ENCODE measurements at regions not wholly inside any gene's neighbourhood (a gene's known extent, or its start where the extent isn't known, plus 50 kb on each side); places are given as distances from the start of the nearest gene placed in this dataset.

- no peak for DNase-seq
Observed at GRCh38 chr13:22703601-22704209, 477.1 kb upstream of the SGCG start.

DNA sequence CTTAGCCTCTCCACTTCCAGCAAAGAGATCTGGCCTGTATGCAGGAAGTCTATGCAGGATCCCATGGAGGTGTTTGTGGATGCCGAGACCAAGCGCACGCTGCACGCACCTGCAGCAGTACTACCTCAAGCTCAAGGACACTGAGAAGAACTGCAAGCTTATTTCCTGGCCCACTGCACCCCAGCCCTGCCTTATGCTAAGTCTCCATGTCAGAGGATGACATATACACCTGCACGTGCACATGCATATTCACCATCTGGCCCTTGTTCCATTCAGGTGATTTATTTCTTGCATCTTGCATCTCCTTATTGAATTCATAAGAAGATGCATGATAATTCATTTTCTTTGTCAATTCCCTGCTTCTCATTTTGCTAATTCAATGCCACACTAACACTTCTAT is 472.8 kb upstream of the SGCG start:
- no peak for DNase-seq

- DNase-seq, result no peak
Observed at GRCh38 chr13:22717036-22717435, 463.7 kb upstream of the SGCG start.

DNA sequence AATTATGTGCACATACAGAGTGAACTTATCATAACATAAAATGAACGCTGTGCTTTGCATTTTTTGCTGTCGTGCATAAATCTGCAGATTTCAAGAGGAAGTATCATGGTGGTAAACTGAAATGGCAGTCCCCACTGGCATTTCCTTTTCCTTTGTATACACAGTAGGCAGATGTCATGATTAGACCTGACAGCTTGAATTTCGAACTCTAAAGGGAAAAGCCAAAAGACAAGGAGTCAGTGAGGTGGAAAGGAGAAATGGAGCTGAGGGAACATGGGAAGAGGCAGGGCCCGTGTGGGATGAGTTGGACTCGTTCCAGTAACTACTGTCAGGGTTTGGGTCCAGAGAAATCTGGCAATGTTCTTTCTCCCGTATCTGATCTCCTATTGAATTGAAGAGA is 454.1 kb upstream of the SGCG start:
- DNase-seq, result no peak

- DNase-seq, result no peak
Observed at GRCh38 chr13:22735011-22735995, 445.5 kb upstream of the SGCG start.

- no peak for DNase-seq
Observed at GRCh38 chr13:22736084-22736767, 444.6 kb upstream of the SGCG start.

DNA sequence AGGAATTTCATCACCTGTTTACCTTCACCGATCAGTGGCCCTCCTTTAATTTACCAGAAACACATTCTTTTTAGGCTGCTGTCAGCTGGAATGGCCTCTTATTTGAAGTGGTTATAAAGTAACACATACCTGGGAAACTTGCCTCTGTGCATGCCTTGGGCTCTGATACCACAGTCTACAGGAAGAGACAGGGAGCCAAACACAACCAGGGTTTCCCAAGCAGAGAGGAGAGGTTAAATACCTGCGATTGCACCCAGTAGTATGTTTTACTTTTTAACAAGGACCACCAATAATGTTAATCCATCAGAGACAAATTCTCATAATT is 444.0 kb upstream of the SGCG start:
- DNase-seq, result no peak

DNA sequence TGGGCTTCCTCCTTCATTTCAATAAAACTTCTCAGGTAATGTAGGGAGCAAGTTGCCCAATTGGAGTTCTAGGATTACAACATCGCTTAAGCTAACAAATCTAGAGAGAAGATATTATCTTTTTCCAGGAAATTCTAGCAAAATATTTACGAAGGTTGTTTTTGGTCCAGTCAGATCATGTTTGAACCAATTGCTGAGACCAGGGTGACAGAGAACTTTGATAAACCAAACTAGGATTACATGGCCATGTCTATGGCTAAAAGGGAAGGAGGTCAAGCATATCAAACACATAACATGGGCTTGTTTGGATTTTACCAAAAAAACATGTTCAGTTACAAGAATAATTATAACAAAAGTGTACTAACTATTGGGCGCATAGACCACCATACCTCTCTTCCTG is 442.4 kb upstream of the SGCG start:
- no peak for DNase-seq

GRCh38 chr13:22740264-22740663 is 440.5 kb upstream of the SGCG start:
- DNase-seq, result no peak

DNA sequence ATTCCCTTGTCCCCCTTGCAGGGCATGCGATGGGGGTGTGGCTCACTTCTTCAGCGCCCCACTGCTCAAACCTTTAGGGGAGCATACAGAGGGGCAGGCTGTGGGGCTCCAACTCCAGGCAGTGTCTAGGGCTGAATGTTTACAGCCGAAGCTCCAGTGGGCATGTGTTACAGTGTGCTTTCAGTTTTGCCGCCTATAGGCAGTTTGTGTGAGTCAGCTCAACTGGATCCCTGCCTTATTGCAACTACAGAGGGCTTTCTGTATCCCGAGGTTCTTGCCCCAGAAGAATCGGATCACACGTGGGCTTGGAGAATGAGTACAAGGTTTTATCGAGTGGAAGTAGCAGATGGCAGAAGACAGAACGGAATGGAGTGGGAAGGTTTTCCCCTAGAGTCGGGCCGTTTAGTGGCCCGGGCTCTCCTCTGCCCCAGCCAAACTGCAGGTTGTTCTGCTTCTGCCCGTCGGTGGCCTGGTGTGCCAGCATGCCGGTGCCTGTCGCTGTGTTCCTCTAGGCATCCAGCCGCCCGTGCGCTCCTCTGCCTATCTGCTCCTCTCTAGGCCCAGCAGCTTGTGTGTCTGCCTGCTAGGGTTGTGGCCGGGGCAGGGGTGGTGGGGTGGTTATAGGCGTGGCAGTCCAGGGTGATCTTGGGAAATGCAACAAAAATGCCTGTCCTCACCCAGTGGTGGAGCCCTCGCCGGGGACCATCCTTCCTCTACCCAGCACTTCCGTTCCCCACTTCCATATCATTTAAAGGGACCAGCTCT is 435.9 kb upstream of the SGCG start:
- no peak for DNase-seq

DNA sequence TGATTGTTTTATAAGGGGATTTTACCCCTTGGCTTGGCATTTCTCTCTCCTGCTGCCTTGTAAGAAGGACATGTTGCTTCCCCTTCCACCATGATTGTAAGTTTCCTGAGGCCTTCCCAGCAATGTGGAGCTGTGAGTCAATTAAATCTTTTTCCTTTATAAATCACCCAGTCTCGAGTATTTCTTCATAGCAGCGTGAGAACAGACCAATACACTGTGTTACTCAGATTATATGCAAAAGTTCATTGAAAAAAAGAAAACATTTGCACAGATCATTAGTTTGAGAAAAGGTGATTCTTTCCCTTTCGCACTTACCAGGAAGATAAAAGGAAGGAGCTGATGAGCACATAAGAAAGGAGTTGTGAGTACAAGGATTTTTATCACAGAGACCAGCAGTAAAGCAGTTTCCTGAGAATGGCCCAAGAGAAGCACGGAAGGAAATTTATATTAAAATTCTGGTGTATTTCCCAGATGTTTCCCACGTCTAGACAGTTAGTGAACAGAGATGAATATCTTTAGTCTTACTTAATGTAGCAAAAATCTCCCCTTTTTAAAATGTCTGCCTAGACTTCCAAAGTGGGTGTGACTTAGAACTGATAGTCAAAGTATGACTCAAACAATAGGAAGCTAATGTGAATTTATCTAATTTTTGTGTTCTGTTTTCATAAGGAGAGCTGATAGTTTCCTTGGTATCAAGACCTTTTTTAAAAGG is 431.8 kb upstream of the SGCG start:
- no peak for DNase-seq

DNA sequence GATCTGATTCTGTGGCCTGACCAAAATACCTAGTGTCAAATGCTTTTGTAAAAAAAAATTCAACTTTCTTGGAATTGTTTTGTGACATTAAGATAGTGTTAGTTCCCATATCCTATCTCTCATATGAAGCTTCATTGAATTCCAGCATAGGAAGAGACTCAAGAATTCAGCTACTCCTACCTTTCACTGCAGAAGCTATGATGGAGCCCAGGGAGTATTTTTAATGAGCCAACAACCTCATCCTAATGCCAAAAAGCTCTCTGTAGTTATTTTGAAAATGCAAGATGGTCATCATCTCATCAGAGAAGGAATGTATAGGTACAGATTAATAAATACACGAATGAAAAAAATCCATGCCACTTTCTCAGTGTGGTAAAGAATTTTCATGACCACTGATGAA is 431.2 kb upstream of the SGCG start:
- DNase-seq, result no peak

DNA sequence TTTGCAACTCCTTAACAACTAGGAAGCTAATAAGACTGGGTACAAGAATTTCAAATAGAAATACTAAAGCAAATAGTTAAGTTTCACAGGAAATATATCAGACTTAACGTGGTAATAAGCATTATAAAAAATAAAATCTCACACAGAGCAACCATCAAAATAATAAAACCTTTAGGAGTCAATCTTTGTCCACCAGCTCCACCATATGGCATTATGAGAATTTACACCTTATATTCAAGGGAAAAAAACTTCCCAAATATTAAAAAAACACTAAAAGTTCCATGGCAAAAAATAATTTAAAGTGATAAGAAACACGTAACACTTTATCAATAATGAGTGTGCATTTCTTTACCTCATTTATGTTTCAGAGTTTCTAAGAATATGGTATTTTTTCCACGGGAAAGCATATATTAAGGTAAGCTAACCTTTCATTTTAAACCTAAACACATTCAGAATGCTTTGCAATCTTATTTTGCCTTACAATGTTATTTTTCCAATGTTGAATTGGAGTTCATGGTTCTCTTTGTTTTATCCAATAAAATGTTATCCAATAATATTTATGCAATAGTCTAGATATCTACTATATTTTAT is 423.2 kb upstream of the SGCG start:
- no peak for DNase-seq

DNA sequence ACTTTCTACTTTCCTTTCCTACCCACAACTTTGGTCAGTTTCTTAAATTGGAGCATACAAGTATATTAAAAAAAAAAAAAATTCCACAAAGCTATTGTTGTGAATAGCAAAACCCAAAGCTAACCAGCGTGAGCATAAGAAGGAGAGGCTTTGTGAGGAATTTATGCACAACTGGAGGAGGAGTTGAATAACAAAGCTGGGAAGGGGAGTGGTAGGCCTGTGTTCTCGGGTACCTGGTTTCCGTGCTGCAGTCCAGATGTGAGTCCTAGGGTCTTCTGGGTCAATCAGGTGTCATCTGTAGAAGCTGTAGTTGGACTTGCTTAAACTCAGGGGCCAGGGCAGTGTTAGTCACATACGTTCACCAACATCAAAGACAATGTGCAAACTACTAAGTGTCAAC is 422.5 kb upstream of the SGCG start:
- no peak for DNase-seq

GRCh38 chr13:22761709-22762108 is 419.1 kb upstream of the SGCG start:
- no peak for DNase-seq

DNA sequence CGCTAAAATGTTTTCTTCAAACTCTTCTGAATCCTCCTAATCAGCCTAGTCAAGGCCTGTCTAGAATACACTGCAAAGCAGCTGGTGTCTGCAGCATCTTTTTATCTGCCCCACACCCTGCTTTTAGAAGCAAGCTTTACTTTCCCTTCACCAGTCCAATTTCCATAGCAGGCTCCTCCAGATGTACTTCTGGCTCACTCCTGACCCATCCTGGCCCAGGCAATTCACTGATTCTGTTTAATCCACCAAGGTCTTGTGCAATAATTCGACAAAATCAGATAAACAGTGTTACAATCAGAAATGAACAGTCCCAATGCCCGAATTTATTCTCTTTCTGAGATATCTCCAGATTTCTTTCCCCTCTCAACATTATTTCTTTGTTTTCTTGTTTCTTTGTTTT is 415.2 kb upstream of the SGCG start:
- DNase-seq, result no peak

- no peak for DNase-seq
Observed at GRCh38 chr13:22770891-22771290, 409.9 kb upstream of the SGCG start.

GRCh38 chr13:22773465-22773864 is 407.3 kb upstream of the SGCG start:
- DNase-seq, result no peak

DNA sequence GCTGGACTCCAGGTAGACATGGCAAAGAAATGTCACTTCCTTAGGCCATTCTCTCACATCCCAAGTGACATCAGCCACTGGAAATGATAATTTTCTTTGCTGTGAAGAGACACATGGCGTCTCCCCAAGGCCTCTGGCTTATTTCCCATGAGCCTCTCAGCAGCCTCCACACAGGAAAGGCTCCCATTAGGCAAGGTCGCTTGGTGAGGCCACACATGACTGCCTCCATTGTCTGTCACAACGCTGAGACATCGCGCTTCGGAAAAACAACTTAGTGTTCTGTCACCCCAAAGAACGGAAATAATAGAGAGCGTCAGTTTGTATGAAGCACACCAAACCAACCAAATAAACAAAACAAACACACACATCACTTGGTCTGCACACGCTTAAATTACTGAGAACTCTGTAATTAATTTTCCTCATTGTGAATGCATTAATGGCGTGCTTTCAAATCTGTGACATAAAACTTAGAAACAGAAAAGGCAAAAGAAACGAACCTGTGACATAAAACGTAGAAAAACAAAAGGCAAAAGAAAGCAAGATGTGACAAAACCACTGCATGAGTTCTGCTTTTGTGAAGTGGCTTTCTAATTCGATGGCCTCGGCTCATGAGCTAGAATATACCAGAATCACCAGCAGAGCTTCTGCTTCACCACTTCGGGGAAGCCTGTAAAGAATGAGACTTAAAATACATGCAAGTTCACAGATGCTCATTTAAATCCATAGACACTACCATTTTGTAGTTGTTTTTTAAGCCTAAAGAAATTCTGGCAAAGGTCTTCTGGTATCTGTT is 404.2 kb upstream of the SGCG start:
- no peak for DNase-seq

DNA sequence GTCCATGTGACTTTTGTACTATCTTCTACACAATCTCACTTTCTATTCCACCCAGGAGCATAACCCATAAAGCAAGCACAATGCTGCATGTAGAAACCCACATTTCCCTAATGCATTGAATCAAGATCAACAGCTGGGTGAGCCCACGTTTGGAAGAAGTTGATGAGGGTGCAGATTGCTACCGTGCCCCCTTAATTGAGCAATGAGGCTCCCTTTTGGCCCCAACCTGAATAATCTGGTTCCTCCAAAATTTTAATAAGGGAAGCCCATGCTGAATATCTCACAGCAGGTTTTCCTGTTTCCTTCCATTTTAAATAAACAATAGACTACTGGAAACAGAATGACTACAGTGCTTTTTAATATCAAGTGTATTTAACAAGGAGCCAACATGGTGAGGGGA is 403.6 kb upstream of the SGCG start:
- DNase-seq, result no peak

- no peak for DNase-seq
Observed at GRCh38 chr13:22789027-22789593, 391.7 kb upstream of the SGCG start.

Measured in CD4-positive, alpha-beta T cell treated with Interleukin-6 for 4 hours (primary cell).